RKO (cell line): ENCODE measurements at regions not wholly inside any gene's neighbourhood (a gene's known extent, or its start where the extent isn't known, plus 50 kb on each side); places are given as distances from the start of the nearest gene placed in this dataset.

Experiments
- DNase-seq: peaks from one replicate; pipeline ENCODE4 v3.0.0-alpha.2; 2016; ENCODE audit warnings: low spot score

DNA sequence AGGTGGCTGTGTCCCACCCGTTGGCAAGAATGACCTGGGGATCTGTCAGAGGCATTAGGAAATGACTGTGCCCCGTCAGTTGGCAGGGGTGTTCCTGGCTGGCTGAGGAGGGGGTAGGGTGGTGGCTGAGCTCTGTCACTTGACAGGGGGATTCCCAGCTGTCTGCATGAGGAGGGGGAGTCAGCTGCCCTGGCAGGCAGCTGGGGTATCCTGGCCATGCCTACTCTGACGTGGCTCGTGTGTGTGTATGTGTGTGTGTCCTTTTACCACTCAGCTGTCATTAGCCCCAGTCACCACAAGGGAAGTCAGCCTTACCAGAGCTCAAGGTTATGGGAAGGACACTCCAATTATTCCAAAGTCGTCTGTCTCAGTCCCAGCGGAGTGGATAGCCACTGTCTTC, 93.2 kb downstream of the EFNB1 start:
- no peak for DNase-seq

DNA sequence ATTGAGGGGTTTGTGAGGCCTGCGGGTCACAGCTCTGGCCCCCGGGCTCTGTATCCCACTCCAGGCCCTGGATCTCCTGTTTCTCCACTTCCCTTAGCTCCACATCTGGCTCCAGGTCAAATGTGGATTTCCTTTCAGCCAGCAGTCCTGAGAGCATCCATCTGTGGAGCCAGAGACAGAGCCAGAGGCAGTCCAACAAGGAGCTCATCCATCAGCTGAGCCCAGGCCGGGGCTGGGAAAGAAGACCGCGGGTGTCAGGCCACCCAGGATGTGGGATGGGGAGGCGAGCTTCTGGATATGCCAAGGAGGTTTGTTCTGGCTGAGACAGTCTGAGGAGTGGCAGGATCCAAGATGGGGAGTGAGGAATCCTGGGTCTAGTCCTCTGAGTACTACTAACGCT, 91.7 kb downstream of the EFNB1 start:
- no peak for DNase-seq

DNA sequence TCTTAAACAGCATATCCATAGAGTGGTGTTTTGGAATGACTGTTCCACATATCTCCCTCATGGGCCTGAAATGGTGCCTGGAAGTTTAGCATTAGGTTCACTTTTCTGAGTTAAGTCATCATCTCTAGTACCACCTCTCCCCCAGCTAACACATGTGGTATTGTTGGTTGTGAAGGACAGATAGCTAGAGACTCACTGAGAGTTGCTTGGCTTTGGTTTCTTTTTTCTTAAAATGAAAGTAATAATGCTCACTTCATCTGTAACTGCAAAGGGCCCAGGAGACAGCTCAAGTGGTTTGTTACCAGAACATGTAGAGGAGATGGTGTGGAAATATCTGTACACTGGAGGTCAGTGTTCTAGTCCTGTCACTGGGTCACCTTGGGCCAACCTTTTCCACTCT, 90.9 kb downstream of the EFNB1 start:
- no peak for DNase-seq

DNA sequence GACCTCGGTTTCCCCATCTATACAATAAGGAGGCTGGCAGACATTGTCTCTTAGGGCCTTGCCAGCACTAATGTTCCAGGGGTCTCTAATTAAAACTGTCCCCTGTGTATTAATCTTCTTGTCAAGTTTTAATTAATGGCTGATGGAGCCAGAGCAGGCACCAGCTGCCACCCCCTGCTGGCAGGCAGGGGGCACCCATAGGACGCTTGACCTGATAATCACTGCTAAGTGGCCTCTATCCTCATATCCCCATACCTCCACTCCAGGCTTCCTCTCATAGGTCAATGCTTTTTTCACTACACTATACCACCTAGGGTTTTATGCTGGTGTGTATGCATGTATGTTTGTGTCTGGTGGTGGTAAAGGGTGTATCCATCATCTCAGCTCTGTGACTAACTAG, 89.4 kb downstream of the EFNB1 start:
- DNase-seq: no peak

- DNase-seq: no peak
Observed at GRCh38 chrX:68917799-68918198, 89.0 kb downstream of the EFNB1 start.

GRCh38 chrX:68916891-68917290, 88.1 kb downstream of the EFNB1 start:
- no peak for DNase-seq

DNA sequence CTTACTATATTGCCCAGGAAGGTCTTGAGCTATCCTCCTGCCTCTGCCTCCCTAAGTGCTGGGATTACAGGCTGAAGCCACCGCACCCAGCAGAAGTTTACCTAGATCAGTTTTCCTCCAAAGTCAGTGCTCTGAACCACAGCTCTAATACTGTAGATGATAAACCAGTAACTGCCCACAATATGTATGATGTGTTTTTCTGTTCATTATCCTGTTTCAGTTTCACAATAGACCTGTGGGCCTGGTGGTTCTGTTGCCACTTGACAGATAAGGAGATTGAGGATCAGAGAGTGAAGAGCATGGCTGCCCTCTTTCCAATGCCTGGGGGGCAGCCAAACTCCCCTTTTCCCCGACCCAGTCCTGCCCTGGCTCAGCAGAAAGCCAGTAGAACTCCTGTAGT, 87.0 kb downstream of the EFNB1 start:
- DNase-seq: no peak

- DNase-seq: no peak
Observed at GRCh38 chrX:68914479-68914946, 85.7 kb downstream of the EFNB1 start.

DNA sequence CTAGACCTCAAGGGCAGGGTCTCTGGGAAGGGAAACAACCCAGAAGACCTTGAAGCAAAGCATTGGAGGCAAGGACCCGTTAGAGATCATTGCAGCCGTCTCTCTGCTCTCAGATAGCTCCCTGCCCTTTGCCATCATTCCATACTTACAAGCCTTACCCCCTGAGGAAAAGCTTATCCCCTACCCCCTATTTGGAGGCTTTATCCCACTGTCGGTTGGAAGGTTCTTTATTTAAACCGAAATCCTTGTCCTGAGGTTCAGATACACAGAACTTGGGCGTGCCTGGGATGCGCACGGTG, 84.4 kb downstream of the EFNB1 start:
- no peak for DNase-seq

GRCh38 chrX:68912113-68912512, 83.3 kb downstream of the EFNB1 start:
- DNase-seq: no peak

DNA sequence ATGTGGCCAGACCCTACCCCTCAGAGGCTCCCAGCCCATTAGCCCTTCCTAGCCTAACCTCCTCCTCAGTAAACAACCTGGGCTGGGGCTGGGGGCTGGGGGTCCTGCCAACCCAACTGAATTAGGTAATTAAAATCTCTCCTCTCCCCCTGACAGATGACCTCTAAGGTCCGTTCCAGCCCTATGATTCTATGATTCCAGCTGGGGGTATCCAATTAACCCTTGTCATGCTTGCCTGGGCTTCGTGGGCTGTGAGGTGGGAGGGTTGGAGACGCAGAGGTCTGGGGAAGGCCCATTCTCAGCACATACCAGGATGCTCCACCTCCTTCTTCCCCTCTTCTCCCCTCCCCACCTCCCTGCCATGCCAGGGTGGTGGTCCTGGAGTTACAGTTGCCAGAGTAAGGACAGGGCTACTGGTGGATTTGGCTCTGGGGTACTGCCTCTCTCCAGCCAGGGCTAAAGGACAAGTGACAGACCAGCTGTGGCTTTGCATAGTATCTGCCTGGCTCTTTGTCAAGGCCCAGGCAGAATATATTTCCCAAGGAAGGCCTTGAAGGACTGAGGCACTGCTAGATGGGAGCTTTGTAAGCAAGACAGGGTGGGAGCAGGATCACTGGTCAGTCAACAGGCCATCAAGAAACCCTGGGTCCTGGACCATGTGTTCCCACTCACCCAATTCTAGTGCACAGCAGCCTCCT, 82.1 kb downstream of the EFNB1 start:
- no peak for DNase-seq

- DNase-seq: no peak
Observed at GRCh38 chrX:68909945-68910344, 81.1 kb downstream of the EFNB1 start.

DNA sequence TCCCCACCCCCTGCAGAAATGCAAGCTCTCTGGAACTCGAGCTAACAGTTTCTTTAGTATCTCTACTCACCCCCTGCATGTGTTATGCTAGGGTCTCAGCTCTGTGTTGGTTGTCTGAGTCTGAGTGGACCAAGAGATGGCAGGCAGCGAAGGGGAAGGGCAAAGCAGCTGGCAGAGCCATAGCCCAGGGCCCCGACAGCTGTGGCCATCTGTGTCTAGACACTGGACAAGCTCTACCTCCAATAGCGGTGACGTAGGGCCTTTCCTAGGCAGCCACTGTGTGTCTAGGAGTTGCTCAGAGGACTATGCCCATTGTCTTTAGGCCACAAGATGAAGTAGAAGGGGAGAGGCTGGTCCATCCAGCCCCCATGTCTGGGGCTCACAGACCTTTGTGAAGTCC, 79.2 kb downstream of the EFNB1 start:
- DNase-seq: no peak

DNA sequence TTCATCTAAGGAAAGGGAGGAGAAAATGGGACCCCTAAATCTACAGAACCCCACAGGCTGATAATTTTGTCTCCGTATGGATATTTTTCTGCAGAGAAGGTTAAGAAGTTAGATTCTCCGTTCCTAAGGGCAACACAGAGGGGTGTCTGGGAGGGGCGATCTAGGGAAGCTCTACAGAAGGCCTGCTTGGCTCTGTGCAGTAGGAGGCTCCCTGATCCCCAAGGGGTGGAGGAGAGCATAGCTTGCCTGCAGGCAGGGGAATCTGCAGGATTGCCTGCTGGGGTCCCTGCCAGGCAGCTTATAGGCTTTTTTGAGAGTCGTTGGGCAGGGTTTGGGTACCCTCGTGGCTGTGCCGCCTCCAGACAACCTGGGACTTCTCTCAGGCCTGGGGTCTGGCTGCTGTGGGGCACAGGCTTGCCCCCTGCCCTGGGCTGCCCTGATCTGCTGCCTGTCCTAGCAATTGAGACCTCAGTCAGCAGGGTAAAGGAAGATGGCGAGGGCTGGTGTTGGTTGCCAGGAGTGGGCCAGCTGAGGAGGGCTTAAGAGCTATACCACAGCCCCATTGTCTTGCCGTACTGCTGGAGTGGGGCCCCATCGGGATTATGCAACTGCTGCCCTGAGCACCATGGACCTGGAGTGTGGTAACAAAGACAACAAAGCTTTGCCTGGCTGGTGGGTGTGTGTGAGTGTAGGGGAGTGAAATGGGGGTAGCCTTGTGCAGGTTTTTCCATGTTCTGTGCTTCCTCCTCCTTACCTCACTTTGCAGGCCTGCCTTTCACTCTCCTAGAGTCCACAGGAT, 74.1 kb downstream of the EFNB1 start:
- DNase-seq: no peak

DNA sequence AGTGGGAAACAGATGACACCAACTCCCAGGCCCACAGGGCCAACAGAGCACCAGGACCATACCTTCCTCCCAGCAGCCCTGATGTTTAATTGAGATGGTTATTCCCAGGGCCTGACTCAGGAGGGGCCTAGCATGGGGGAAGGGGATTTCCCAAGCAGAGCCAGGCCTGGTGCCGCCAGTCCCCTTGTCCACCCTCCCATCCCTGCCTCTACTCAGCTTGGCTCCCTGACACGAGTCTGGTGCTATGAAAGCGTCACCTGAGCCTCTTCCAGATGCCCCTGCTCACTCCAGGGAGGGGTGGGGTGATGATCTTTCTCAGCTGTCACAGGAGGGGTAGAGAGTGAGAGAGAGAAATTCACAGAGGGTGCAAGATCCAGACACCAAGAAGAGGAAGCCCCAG, 72.7 kb downstream of the EFNB1 start:
- no peak for DNase-seq

DNA sequence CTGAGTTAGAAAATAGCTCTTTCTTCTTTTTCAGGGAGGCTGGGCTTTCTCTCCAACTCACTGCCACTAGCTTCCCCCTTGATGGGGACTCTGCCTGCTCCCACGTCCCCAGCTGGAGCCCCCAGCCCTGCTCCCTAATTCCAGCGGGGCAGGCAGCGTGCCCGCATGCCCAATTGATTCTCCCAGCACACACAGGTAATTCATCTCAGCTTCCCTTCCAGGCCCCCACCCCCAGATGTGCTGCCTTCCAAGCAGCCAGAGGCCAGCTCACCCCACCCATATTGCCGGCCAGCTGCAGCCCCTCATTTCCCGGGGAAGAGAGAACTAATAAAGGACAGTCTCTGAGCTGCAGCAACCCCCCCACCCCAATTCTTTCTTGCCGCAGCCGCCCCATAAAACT, 69.8 kb downstream of the EFNB1 start:
- DNase-seq: no peak

- no peak for DNase-seq
Observed at GRCh38 chrX:68897118-68897945, 68.5 kb downstream of the EFNB1 start.

DNA sequence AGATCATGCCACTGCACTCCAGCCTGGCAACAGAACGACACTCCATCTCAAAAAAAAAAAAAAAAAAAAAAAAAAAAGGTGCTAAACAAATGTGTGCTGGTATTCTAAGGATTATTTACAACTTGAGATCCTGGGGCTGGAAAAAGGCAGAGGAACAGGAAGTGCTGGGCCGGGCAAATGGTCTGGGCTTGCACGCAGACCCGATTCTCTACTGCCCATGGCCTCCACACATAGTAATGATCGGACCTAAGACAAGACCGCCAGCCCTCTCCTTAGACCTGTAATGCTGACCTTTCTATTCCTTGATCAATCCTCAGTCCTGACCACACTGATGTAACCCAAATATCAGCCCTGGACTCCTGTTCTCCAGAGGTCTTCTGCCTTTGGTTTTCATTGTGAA, 67.8 kb downstream of the EFNB1 start:
- no peak for DNase-seq

DNA sequence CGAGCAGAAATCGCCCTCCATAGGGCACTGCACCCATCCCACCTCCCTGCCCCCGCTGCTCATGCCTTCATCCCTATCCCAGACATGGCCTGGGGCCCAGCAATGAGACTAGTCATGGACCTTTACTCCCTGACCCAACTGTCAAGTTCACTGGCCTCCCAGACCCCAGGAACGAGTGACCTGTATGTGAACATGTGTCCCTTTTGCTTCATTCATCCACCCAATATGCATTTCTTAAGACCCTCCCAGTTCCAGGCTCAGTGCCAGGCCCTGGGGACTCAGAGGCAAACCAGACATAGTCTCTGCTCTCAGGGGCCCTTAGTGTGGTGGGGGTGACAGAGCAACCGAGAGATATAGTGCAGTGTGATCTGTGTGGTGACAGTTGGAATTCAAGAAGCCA, 67.0 kb downstream of the EFNB1 start:
- DNase-seq: no peak

GRCh38 chrX:68895341-68895755, 66.5 kb downstream of the EFNB1 start:
- no peak for DNase-seq

DNA sequence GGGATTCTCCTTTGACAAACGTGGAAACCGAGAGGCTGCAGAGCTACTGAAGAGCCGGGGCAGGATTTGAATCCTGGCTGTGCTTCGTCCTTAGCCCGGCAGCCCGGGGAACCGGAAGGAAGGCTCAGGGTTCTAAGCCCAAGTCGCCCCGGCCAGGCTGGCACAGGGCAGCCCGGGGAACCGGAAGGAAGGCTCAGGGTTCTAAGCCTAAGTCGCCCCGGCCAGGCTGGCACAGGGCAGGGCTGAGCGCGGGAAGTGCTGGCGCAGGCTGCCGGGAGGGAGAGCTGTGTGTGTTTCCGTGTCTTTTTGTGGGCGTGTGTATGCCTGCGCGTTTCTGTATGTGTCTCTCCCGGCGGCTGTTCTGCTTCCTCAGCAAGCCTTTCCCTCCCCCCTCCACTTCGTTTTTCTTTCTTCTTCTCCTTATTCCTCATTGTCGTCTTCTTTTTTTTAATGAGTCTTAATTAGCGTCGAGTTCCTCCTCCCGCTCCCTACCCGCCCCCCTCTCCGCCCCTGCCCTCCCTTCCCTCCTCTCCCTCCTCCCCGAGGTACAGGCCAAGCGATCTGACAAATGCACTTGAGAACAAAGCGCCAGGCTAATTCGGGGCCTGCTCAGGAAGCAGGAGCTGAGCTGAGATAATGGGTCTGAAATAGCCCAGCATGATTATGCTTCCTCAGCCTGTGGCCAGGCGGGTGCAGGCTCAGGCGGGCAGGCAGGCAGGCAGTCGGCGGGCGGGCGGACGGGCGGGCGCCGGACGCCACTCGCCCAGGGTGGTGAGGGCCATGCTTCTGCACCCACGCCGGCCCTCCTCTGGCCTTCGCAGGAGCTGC, 65.9 kb downstream of the EFNB1 start:
- no peak for DNase-seq

GRCh38 chrX:68894142-68894512, 65.3 kb downstream of the EFNB1 start:
- DNase-seq: no peak
